SK-N-SH treated with all-trans-retinoic acid at 6 μM for 48 hours (cell line): ENCODE measurements at regions not wholly inside any gene's neighbourhood (a gene's known extent, or its start where the extent isn't known, plus 50 kb on each side); places are given as distances from the start of the nearest gene placed in this dataset.

Source experiments
- ATAC-seq: fragments of 200-7000 bp; cut with Tn5 transposase; 3 replicates; pipeline ENCODE4 v1.9.1; 2020; ENCODE audit warnings: mild to moderate bottlenecking, moderate library complexity
- CREB5 ChIP-seq: fragments of 250-450 bp; sonication (Bioruptor Pico); IDR thresholded peaks from 2 replicates; pipeline ENCODE4 v1.5.1; 2020; ENCODE audit warnings: low read depth, mild to moderate bottlenecking, moderate library complexity
- CSDC2 ChIP-seq: fragments of 250-450 bp; sonication (Bioruptor Pico); IDR thresholded peaks from 2 replicates; pipeline ENCODE4 v1.5.0; 2020; ENCODE audit warnings: mild to moderate bottlenecking, moderate library complexity
- ESRRG ChIP-seq: fragments of 250-450 bp; sonication (Bioruptor Pico); IDR thresholded peaks from 2 replicates; pipeline ENCODE4 v1.6.1; 2021; ENCODE audit warnings: mild to moderate bottlenecking
- ISL1 ChIP-seq: fragments of 250-450 bp; sonication (Bioruptor Pico); IDR thresholded peaks from 2 replicates; pipeline ENCODE4 v2.1.2; 2022; ENCODE audit warnings: mild to moderate bottlenecking, moderate library complexity
- OSR1 ChIP-seq: fragments of 250-450 bp; sonication (Bioruptor Pico); IDR thresholded peaks from 2 replicates; pipeline ENCODE4 v1.8.0; 2022; ENCODE audit warnings: moderate library complexity, mild to moderate bottlenecking, inconsistent platforms
- PATZ1 ChIP-seq: fragments of 250-450 bp; sonication (Bioruptor Pico); IDR thresholded peaks from 2 replicates; pipeline ENCODE4 v1.8.0; 2020; ENCODE audit warnings: mild to moderate bottlenecking, moderate library complexity, borderline replicate concordance
- PPARA ChIP-seq: fragments of 250-450 bp; sonication (Bioruptor Pico); IDR thresholded peaks from 2 replicates; pipeline ENCODE4 v1.5.0; 2020; ENCODE audit warnings: mild to moderate bottlenecking, borderline replicate concordance
- RARB ChIP-seq: fragments of 250-450 bp; sonication (Bioruptor Pico); IDR thresholded peaks from 2 replicates; pipeline ENCODE4 v1.8.0; 2021; ENCODE audit warnings: mild to moderate bottlenecking, moderate library complexity
- SNAI2 ChIP-seq: fragments of 250-450 bp; sonication (Bioruptor Pico); IDR thresholded peaks from 2 replicates; pipeline ENCODE4 v1.5.0; 2020; ENCODE audit warnings: mild to moderate bottlenecking, moderate library complexity
- TCF4 ChIP-seq: fragments of 250-450 bp; sonication (Bioruptor Pico); IDR thresholded peaks from 2 replicates; pipeline ENCODE4 v1.8.0; 2021; ENCODE audit warnings: mild to moderate bottlenecking, moderate library complexity, borderline replicate concordance
- TSHZ2 ChIP-seq: fragments of 250-450 bp; sonication (Bioruptor Pico); IDR thresholded peaks from 2 replicates; pipeline ENCODE4 v1.5.0; 2020; ENCODE audit warnings: mild to moderate bottlenecking, moderate library complexity
- ZC3H10 ChIP-seq: fragments of 250-450 bp; sonication (Bioruptor Pico); IDR thresholded peaks from 2 replicates; pipeline ENCODE4 v1.5.1; 2021; ENCODE audit warnings: mild to moderate bottlenecking, moderate library complexity
- ZFP30 ChIP-seq: fragments of 450-650 bp; formaldehyde crosslinking; IDR thresholded peaks from 2 replicates; pipeline ENCODE4 v1.5.0; 2022; ENCODE audit warnings: mild to moderate bottlenecking, moderate library complexity
- ZNF70 ChIP-seq: fragments of 450-650 bp; formaldehyde crosslinking; IDR thresholded peaks from 2 replicates; pipeline ENCODE4 v1.5.0; 2020; ENCODE audit warnings: mild to moderate bottlenecking, moderate library complexity
- ZNF8 ChIP-seq: fragments of 450-650 bp; formaldehyde crosslinking; IDR thresholded peaks from 2 replicates; pipeline ENCODE4 v1.5.0; 2020; ENCODE audit warnings: mild to moderate bottlenecking, moderate library complexity
- TF ChIP-seq, protein P1 (sequence below): fragments of 250-450 bp; sonication (Bioruptor Pico); IDR thresholded peaks from 2 replicates; pipeline ENCODE4 v1.8.0; 2021; ENCODE audit warnings: low read depth, mild to moderate bottlenecking, moderate library complexity, borderline replicate concordance
- TF ChIP-seq, protein P2 (sequence below): fragments of 250-450 bp; sonication (Bioruptor Pico); IDR thresholded peaks from 2 replicates; pipeline ENCODE4 v1.5.1; 2021; ENCODE audit warnings: mild to moderate bottlenecking, moderate library complexity

- TF ChIP-seq PATZ1 (no peak), CREB5 (CRISPR knock-in tag) (no peak), OSR1 (no peak), ESRRG (CRISPR knock-in tag) (no peak), ISL1 (no peak), RARB (no peak), ZFP30 (CRISPR knock-in tag) (no peak), ZC3H10 (CRISPR knock-in tag) (no peak), SNAI2 (no peak)
- TF ChIP-seq, protein P1, sequence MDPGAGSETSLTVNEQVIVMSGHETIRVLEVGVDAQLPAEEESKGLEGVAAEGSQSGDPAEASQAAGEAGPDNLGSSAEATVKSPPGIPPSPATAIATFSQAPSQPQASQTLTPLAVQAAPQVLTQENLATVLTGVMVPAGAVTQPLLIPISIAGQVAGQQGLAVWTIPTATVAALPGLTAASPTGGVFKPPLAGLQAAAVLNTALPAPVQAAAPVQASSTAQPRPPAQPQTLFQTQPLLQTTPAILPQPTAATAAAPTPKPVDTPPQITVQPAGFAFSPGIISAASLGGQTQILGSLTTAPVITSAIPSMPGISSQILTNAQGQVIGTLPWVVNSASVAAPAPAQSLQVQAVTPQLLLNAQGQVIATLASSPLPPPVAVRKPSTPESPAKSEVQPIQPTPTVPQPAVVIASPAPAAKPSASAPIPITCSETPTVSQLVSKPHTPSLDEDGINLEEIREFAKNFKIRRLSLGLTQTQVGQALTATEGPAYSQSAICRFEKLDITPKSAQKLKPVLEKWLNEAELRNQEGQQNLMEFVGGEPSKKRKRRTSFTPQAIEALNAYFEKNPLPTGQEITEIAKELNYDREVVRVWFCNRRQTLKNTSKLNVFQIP (CRISPR knock-in tag), result no peak
- no peak for ATAC-seq
Measured at GRCh38 chr2:180901331-180901730, 79.1 kb upstream of the UBE2E3 start.

DNA sequence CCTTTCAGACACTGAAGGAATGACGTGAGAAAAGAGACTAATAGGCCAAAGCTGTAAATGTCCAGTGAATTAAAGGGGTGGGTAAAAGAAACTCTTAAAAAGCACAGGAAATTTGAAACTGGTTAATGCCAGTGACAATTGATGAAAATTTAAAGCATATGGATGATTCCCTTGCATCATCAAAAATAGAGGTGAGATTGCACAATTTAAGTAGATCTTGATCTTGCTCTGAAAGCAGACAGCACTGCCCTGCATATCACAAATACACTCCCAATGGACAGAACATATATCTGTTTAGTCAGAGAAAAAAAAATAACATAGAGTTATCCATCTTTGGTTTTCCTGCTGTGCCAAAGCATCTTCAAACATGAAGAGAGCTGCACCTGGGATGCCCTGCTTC, 86.7 kb upstream of the UBE2E3 start:
- no peak for TF ChIP-seq TCF4 (CRISPR knock-in tag)
- TF ChIP-seq ZC3H10 (CRISPR knock-in tag), result no peak
- no peak for TF ChIP-seq PPARA (CRISPR knock-in tag)
- ATAC-seq, result no peak

GRCh38 chr2:180892091-180892490, 88.3 kb upstream of the UBE2E3 start:
- ATAC-seq, result no peak
- TF ChIP-seq PPARA (CRISPR knock-in tag) (no peak), ZNF8 (CRISPR knock-in tag) (no peak), CSDC2 (CRISPR knock-in tag) (no peak), PATZ1 (no peak), ISL1 (no peak), ZNF70 (no peak), ZC3H10 (CRISPR knock-in tag) (no peak), TCF4 (CRISPR knock-in tag) (no peak)
- TF ChIP-seq, protein P2, sequence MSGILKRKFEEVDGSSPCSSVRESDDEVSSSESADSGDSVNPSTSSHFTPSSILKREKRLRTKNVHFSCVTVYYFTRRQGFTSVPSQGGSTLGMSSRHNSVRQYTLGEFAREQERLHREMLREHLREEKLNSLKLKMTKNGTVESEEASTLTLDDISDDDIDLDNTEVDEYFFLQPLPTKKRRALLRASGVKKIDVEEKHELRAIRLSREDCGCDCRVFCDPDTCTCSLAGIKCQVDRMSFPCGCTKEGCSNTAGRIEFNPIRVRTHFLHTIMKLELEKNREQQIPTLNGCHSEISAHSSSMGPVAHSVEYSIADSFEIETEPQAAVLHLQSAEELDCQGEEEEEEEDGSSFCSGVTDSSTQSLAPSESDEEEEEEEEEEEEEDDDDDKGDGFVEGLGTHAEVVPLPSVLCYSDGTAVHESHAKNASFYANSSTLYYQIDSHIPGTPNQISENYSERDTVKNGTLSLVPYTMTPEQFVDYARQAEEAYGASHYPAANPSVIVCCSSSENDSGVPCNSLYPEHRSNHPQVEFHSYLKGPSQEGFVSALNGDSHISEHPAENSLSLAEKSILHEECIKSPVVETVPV (CRISPR knock-in tag), result no peak
- TF ChIP-seq, all 23 proteins: peak for 0

DNA sequence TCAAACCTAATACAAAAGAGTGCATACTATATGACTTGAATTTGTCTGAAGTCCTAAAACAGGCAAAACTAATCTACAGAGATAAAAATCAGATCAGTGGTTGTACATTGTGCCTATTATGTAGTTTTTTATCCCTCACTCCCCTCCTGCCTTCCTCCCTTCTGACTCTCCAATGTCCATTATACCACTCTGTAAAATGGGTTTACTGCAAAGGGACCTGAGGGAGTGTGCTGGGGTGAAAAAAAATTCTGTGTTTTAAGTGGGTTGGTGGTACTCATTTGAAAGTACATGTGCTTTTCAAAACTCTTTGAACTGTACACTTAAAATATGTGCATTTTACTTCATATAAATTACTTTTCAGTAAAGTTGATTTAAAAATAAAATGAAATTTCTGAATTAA, 89.0 kb upstream of the UBE2E3 start:
- TF ChIP-seq, protein P2 (CRISPR knock-in tag), result no peak
- TF ChIP-seq ZNF70 (no peak), ESRRG (CRISPR knock-in tag) (no peak), PATZ1 (no peak), TSHZ2 (CRISPR knock-in tag) (no peak)
- no peak for ATAC-seq
